Choroid plexus epithelial cell (primary cell): ENCODE measurements at regions not wholly inside any gene's neighbourhood (a gene's known extent, or its start where the extent isn't known, plus 50 kb on each side); places are given as distances from the start of the nearest gene placed in this dataset.

ENCODE experiments used
- DNase-seq: peaks from one replicate; pipeline ENCODE4 v3.0.0-alpha.2; 2010; ENCODE audit warnings: low read depth
- H3K4me3 ChIP-seq: 2 replicates; pipeline ENCODE4 v1.5.1; 2011; ENCODE audit warnings: low read depth, mild to moderate bottlenecking, control low read depth, low read length, moderate library complexity
- CTCF ChIP-seq: conservative IDR thresholded peaks from 2 replicates; pipeline ENCODE4 v1.5.1; 2011; ENCODE audit warnings: low read depth, mild to moderate bottlenecking, control low read depth, inconsistent platforms, low read length, moderate library complexity

GRCh38 chr12:89863968-89864367, 155.3 kb upstream of the ATP2B1 start:
- no peak for DNase-seq
- H3K4me3 ChIP-seq, result no peak overlapping the region
- no peak for TF ChIP-seq CTCF

- no peak for DNase-seq
- H3K4me3 ChIP-seq, result no peak overlapping the region
- no peak for TF ChIP-seq CTCF
Observed at GRCh38 chr12:89863493-89863938, 154.9 kb upstream of the ATP2B1 start.

GRCh38 chr12:89862511-89863445, 154.1 kb upstream of the ATP2B1 start:
- H3K4me3 ChIP-seq, result no peak overlapping the region
- TF ChIP-seq CTCF, result no peak
- peak; percentile 36 for DNase-seq

- TF ChIP-seq CTCF, result no peak
- peak; percentile 14 for DNase-seq
- H3K4me3 ChIP-seq, result no peak overlapping the region
Observed at GRCh38 chr12:89861086-89861485, 152.4 kb upstream of the ATP2B1 start.

GRCh38 chr12:89859508-89860220, 151.0 kb upstream of the ATP2B1 start:
- DNase-seq, result no peak
- no peak overlapping the region for H3K4me3 ChIP-seq
- TF ChIP-seq CTCF, result no peak

- DNase-seq, result no peak
- TF ChIP-seq CTCF, result no peak
- H3K4me3 ChIP-seq, result no peak overlapping the region
Observed at GRCh38 chr12:89858718-89859117, 150.1 kb upstream of the ATP2B1 start.
